H9 (cell line): ENCODE measurements at regions not wholly inside any gene's neighbourhood (a gene's known extent, or its start where the extent isn't known, plus 50 kb on each side); places are given as distances from the start of the nearest gene placed in this dataset.

Source experiments
- DNase-seq: peaks from one replicate; pipeline ENCODE4 v3.0.0-alpha.2; 2017
- H2AFZ ChIP-seq: one replicate; pipeline ENCODE4 v1.6.1; 2013; ENCODE audit warnings: mild to moderate bottlenecking, low read length, control low read depth, moderate library complexity
- H2AK5ac ChIP-seq: 2 replicates; pipeline ENCODE4 v1.6.1; 2013; ENCODE audit warnings: low read length, control low read depth, mixed read lengths; ENCODE audit not compliant: insufficient read length
- H2BK120ac ChIP-seq: one replicate; pipeline ENCODE4 v1.6.1; 2013; ENCODE audit warnings: low read depth, mild to moderate bottlenecking, low read length, control low read depth, inconsistent platforms; ENCODE audit not compliant: poor library complexity, severe bottlenecking
- H2BK12ac ChIP-seq: 2 replicates; pipeline ENCODE4 v1.6.1; 2013; ENCODE audit warnings: low read length, control low read depth, mixed read lengths, low read depth; ENCODE audit not compliant: insufficient read length
- H2BK15ac ChIP-seq: 2 replicates; pipeline ENCODE4 v1.6.1; 2013; ENCODE audit warnings: low read depth, low read length, control low read depth
- H2BK20ac ChIP-seq: one replicate; pipeline ENCODE4 v1.6.1; 2013; ENCODE audit warnings: low read depth, mild to moderate bottlenecking, low read length, control low read depth, inconsistent platforms; ENCODE audit not compliant: poor library complexity, severe bottlenecking
- H2BK5ac ChIP-seq: 2 replicates; pipeline ENCODE4 v1.6.1; 2013; ENCODE audit warnings: low read length, control low read depth, mixed read lengths; ENCODE audit not compliant: insufficient read length
- H3K14ac ChIP-seq: 2 replicates; pipeline ENCODE4 v1.6.1; 2013; ENCODE audit warnings: low read length, control low read depth; ENCODE audit not compliant: insufficient read depth
- H3K18ac ChIP-seq: 2 replicates; pipeline ENCODE4 v1.6.1; 2013; ENCODE audit warnings: low read depth, mild to moderate bottlenecking, mixed read lengths, low read length, control low read depth; ENCODE audit not compliant: insufficient read length
- H3K23ac ChIP-seq: 2 replicates; pipeline ENCODE4 v1.6.1; 2013; ENCODE audit warnings: low read length, control low read depth, mixed read lengths, low read depth; ENCODE audit not compliant: insufficient read length
- H3K23me2 ChIP-seq: 2 replicates; pipeline ENCODE4 v1.6.1; 2013; ENCODE audit warnings: low read depth, mild to moderate bottlenecking, mixed read lengths, low read length, control low read depth; ENCODE audit not compliant: insufficient read length, poor library complexity, severe bottlenecking
- H3K27ac ChIP-seq: 2 replicates; pipeline ENCODE4 v1.5.1; 2013; ENCODE audit warnings: low read length, control low read depth, mixed read lengths, low read depth; ENCODE audit not compliant: insufficient read length
- H3K27me3 ChIP-seq: 2 replicates; pipeline ENCODE4 v1.6.1; 2013; ENCODE audit warnings: low read length, control low read depth, inconsistent platforms; ENCODE audit not compliant: insufficient read depth
- H3K4ac ChIP-seq: 2 replicates; pipeline ENCODE4 v1.6.1; 2013; ENCODE audit warnings: low read depth, mild to moderate bottlenecking, control low read depth, inconsistent platforms, low read length, moderate library complexity
- H3K4me1 ChIP-seq: 2 replicates; pipeline ENCODE4 v1.6.1; 2013; ENCODE audit warnings: low read length, control low read depth, inconsistent platforms; ENCODE audit not compliant: insufficient read depth
- H3K4me2 ChIP-seq: 2 replicates; pipeline ENCODE4 v1.6.1; 2013; ENCODE audit warnings: low read length, control low read depth, mixed read lengths; ENCODE audit not compliant: insufficient read length, insufficient read depth
- H3K56ac ChIP-seq: 2 replicates; pipeline ENCODE4 v1.6.1; 2013; ENCODE audit warnings: low read depth, mild to moderate bottlenecking, mixed read lengths, low read length, control low read depth; ENCODE audit not compliant: insufficient read length
- H3K79me1 ChIP-seq: 2 replicates; pipeline ENCODE4 v1.6.1; 2013; ENCODE audit warnings: low read depth, mild to moderate bottlenecking, moderate library complexity, low read length, control low read depth, inconsistent platforms; ENCODE audit not compliant: insufficient read depth, poor library complexity, severe bottlenecking
- H3K79me2 ChIP-seq: 2 replicates; pipeline ENCODE4 v1.6.1; 2013; ENCODE audit warnings: low read length, control low read depth, inconsistent platforms; ENCODE audit not compliant: insufficient read depth
- H3K9ac ChIP-seq: 2 replicates; pipeline ENCODE4 v1.6.1; 2013; ENCODE audit warnings: low read length, control low read depth, mixed read lengths; ENCODE audit not compliant: insufficient read length; ENCODE audit errors: extremely low read depth
- H3K9me3 ChIP-seq: one replicate; pipeline ENCODE4 v1.6.1; 2013; ENCODE audit warnings: low read depth, low read length, inconsistent platforms; ENCODE audit not compliant: control insufficient read depth
- H3T11ph ChIP-seq: one replicate; pipeline ENCODE4 v1.6.1; 2013; ENCODE audit warnings: mild to moderate bottlenecking, low read length, control low read depth, inconsistent platforms
- H4K20me1 ChIP-seq: one replicate; pipeline ENCODE4 v1.6.1; 2013; ENCODE audit not compliant: control insufficient read depth, insufficient read length, insufficient read depth
- H4K5ac ChIP-seq: 2 replicates; pipeline ENCODE4 v1.6.1; 2013; ENCODE audit warnings: low read depth, mild to moderate bottlenecking, mixed read lengths, low read length, control low read depth; ENCODE audit not compliant: insufficient read length
- H4K8ac ChIP-seq: replicated peaks from 2 replicates; pipeline ENCODE4 v1.6.1; 2013; ENCODE audit warnings: low read length, control low read depth, mixed read lengths, low read depth; ENCODE audit not compliant: insufficient read length
- H4K91ac ChIP-seq: 2 replicates; pipeline ENCODE4 v1.6.1; 2013; ENCODE audit warnings: low read depth, mild to moderate bottlenecking, moderate library complexity, mixed read lengths, low read length, control low read depth; ENCODE audit not compliant: insufficient read length
- H3K27ac Mint-ChIP-seq, 3 experiments: 2 replicates in 2 of 3; 3 replicates in 1 of 3; pipeline ENCODE4 v1.8.0; 2020 to 2021; ENCODE audit warnings: mixed read lengths in 3 of 3, mild to moderate bottlenecking in 1 of 3, moderate library complexity in 1 of 3
- H3K27me3 Mint-ChIP-seq: 2 replicates; pipeline ENCODE4 v1.8.0; 2021; ENCODE audit warnings: low read depth, mild to moderate bottlenecking, moderate library complexity, mixed read lengths
- H3K36me3 Mint-ChIP-seq, 3 experiments: 2 replicates in 2 of 3; 3 replicates in 1 of 3; pipeline ENCODE4 v1.8.0; 2020 to 2021; ENCODE audit warnings: low read depth in 3 of 3, mixed read lengths in 3 of 3; ENCODE audit not compliant: insufficient read depth in 1 of 3
- H3K4me1 Mint-ChIP-seq, 2 experiments: 2 replicates each; pipeline ENCODE4 v1.8.0; 2020; ENCODE audit warnings: mixed read lengths in 2 of 2
- H3K4me3 Mint-ChIP-seq, 2 experiments: 2 replicates in 1 of 2; 3 replicates in 1 of 2; pipeline ENCODE4 v1.8.0; 2020 to 2021; ENCODE audit warnings: mild to moderate bottlenecking in 2 of 2, mixed read lengths in 2 of 2, moderate library complexity in 1 of 2
- H3K9me3 Mint-ChIP-seq, 2 experiments: 2 replicates in 1 of 2; 3 replicates in 1 of 2; pipeline ENCODE4 v1.8.0; 2020; ENCODE audit warnings: mild to moderate bottlenecking in 2 of 2, mixed read lengths in 2 of 2, moderate library complexity in 1 of 2
- WGBS: extraction: QIAGEN DNeasy Blood & Tissue Kit; methylation state at CpG from one replicate; pipeline ENCODE4 v1.1.7; 2013; ENCODE audit warnings: missing lambda C conversion rate, low lambda C conversion rate, mixed read lengths; ENCODE audit not compliant: insufficient read length; ENCODE audit errors: extremely low coverage; 5-methylcytosine and 5-hydroxymethylcytosine counted together
- TF ChIP-seq, protein P1 (sequence below): fragments of 200-600 bp; sonication (generic); conservative IDR thresholded peaks from 3 replicates; pipeline ENCODE4 v1.8.0; 2021; ENCODE audit warnings: antibody characterized with exemption, mild to moderate bottlenecking

DNA sequence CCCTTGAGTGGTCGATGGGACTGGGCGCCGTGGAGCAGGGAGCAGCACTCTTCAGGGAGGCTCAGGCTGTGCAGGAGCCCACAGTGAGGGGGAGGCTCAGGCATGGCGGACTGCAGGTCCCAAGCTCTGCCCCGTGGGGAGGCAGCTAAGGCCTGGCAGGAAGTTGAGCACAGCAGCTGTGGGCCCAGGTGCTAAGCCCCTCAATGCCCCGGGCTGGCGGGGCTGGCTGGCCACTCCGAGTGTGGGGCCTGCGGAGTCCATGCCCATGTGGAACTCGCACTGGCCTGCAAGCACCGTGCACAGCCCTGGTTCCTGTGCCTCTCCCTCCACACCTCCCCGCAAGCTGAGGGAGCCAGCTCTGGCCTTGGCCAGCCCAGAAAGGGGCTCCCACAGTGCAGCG is 948.4 kb upstream of the EYS start:
- Histone ChIP-seq H3K23ac (no peak overlapping the region), H3K56ac (no peak overlapping the region), H3K4me1 (no peaks in the 10 kb centered on the region), H3K18ac (no peak overlapping the region), H3K27me3 (no peaks in the 10 kb centered on the region), H3K14ac (no peak overlapping the region), H2BK12ac (no peak overlapping the region), H4K8ac (no peak overlapping the region), H3K9ac (no peak overlapping the region), H4K91ac (no peak overlapping the region), H4K5ac (no peak overlapping the region), H3K4ac (no peak overlapping the region), H3K79me1 (no peaks in the 10 kb centered on the region), H2BK120ac (no peak overlapping the region), H3K4me2 (no peak overlapping the region), H2BK20ac (no peak overlapping the region), H3K23me2 (no peaks in the 10 kb centered on the region), H2AFZ (no peak overlapping the region), H3T11ph (no peak overlapping the region), H2BK15ac (no peak overlapping the region), H3K27ac (no peak overlapping the region), H2BK5ac (no peak overlapping the region), H2AK5ac (no peak overlapping the region), H4K20me1 (no peaks in the 10 kb centered on the region), H3K9me3 (no peaks in the 10 kb centered on the region), H3K79me2 (no peaks in the 10 kb centered on the region)
- H3K9me3 Mint-ChIP-seq: peaks cover 33% of the 10 kb centered on the region in 2 experiments
- TF ChIP-seq, protein P1, sequence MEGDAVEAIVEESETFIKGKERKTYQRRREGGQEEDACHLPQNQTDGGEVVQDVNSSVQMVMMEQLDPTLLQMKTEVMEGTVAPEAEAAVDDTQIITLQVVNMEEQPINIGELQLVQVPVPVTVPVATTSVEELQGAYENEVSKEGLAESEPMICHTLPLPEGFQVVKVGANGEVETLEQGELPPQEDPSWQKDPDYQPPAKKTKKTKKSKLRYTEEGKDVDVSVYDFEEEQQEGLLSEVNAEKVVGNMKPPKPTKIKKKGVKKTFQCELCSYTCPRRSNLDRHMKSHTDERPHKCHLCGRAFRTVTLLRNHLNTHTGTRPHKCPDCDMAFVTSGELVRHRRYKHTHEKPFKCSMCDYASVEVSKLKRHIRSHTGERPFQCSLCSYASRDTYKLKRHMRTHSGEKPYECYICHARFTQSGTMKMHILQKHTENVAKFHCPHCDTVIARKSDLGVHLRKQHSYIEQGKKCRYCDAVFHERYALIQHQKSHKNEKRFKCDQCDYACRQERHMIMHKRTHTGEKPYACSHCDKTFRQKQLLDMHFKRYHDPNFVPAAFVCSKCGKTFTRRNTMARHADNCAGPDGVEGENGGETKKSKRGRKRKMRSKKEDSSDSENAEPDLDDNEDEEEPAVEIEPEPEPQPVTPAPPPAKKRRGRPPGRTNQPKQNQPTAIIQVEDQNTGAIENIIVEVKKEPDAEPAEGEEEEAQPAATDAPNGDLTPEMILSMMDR: no peak
- H3K27me3 Mint-ChIP-seq: peaks cover 3% of the 10 kb centered on the region; the same call in 1 of the 2 replicates
- WGBS: no CpG with 5 or more reads among the region's 13 CpGs
- no peak overlapping the region for H3K27ac Mint-ChIP-seq
- H3K4me1 Mint-ChIP-seq: no peaks in the 10 kb centered on the region
- H3K36me3 Mint-ChIP-seq: peaks cover 9 to 28% (median 15%) of the 10 kb centered on the region in 3 experiments
- DNase-seq: no peak
- H3K4me3 Mint-ChIP-seq: no peak overlapping the region
